ENCODE measurements at regions not wholly inside any gene's neighbourhood (a gene's known extent, or its start where the extent isn't known, plus 50 kb on each side); places are given as distances from the start of the nearest gene placed in this dataset.

GRCh38 chr18:38902796-38903195, 1337.2 kb upstream of the CELF4 start:
- DNase-seq (ENCODE audit: low spot score): no peak

GRCh38 chr18:38900445-38900844, 1334.8 kb upstream of the CELF4 start:
- DNase-seq (ENCODE audit: low spot score): no peak

GRCh38 chr18:38900031-38900430, 1334.4 kb upstream of the CELF4 start:
- DNase-seq (ENCODE audit: low spot score): no peak

- no peak for DNase-seq (ENCODE audit: low spot score)
Observed at GRCh38 chr18:38899252-38899651, 1333.7 kb upstream of the CELF4 start.

GRCh38 chr18:38898167-38898566, 1332.6 kb upstream of the CELF4 start:
- DNase-seq (ENCODE audit: low spot score): no peak

- DNase-seq (ENCODE audit: low spot score): no peak
Observed at GRCh38 chr18:38895560-38895959, 1330.0 kb upstream of the CELF4 start.

GRCh38 chr18:38887671-38888020, 1322.0 kb upstream of the CELF4 start:
- no peak for DNase-seq (ENCODE audit: low spot score)

- no peak for DNase-seq (ENCODE audit: low spot score)
Observed at GRCh38 chr18:38886861-38887670, 1321.5 kb upstream of the CELF4 start.

- no peak for DNase-seq (ENCODE audit: low spot score)
Observed at GRCh38 chr18:38886235-38886634, 1320.6 kb upstream of the CELF4 start.

- DNase-seq (ENCODE audit: low spot score): no peak
Observed at GRCh38 chr18:38884050-38884449, 1318.5 kb upstream of the CELF4 start.

- DNase-seq (ENCODE audit: low spot score): no peak
Observed at GRCh38 chr18:38883111-38883510, 1317.5 kb upstream of the CELF4 start.

GRCh38 chr18:38879871-38880270, 1314.3 kb upstream of the CELF4 start:
- no peak for DNase-seq (ENCODE audit: low spot score)

GRCh38 chr18:38872342-38872741, 1306.7 kb upstream of the CELF4 start:
- no peak for DNase-seq (ENCODE audit: low spot score)

- no peak for DNase-seq (ENCODE audit: low spot score)
Observed at GRCh38 chr18:38868757-38869156, 1303.2 kb upstream of the CELF4 start.

- DNase-seq (ENCODE audit: low spot score): no peak
Observed at GRCh38 chr18:38867680-38868079, 1302.1 kb upstream of the CELF4 start.

- no peak for DNase-seq (ENCODE audit: low spot score)
Observed at GRCh38 chr18:38851526-38851925, 1285.9 kb upstream of the CELF4 start.

- no peak for DNase-seq (ENCODE audit: low spot score)
Observed at GRCh38 chr18:38847326-38847725, 1281.7 kb upstream of the CELF4 start.

- no peak for DNase-seq (ENCODE audit: low spot score)
Observed at GRCh38 chr18:38843291-38843690, 1277.7 kb upstream of the CELF4 start.

GRCh38 chr18:38826247-38826646, 1260.6 kb upstream of the CELF4 start:
- DNase-seq (ENCODE audit: low spot score): no peak

GRCh38 chr18:38811209-38811608, 1245.6 kb upstream of the CELF4 start:
- no peak for DNase-seq (ENCODE audit: low spot score)

- DNase-seq (ENCODE audit: low spot score): no peak
Observed at GRCh38 chr18:38810789-38811188, 1245.2 kb upstream of the CELF4 start.

GRCh38 chr18:38807915-38808314, 1242.3 kb upstream of the CELF4 start:
- no peak for DNase-seq (ENCODE audit: low spot score)

- no peak for DNase-seq (ENCODE audit: low spot score)
Observed at GRCh38 chr18:38805256-38805655, 1239.7 kb upstream of the CELF4 start.

GRCh38 chr18:38801640-38802039, 1236.0 kb upstream of the CELF4 start:
- no peak for DNase-seq (ENCODE audit: low spot score)
